HG03469 (cell line): ENCODE measurements at regions not wholly inside any gene's neighbourhood (a gene's known extent, or its start where the extent isn't known, plus 50 kb on each side); places are given as distances from the start of the nearest gene placed in this dataset.

Experiments used
- ATAC-seq: cut with Tn5 transposase; IDR thresholded peaks from one replicate; pipeline ENCODE4 v1.9.1; 2021; ENCODE audit warnings: mild to moderate bottlenecking, moderate library complexity, moderate number of reproducible peaks; ENCODE audit not compliant: unreplicated experiment

DNA sequence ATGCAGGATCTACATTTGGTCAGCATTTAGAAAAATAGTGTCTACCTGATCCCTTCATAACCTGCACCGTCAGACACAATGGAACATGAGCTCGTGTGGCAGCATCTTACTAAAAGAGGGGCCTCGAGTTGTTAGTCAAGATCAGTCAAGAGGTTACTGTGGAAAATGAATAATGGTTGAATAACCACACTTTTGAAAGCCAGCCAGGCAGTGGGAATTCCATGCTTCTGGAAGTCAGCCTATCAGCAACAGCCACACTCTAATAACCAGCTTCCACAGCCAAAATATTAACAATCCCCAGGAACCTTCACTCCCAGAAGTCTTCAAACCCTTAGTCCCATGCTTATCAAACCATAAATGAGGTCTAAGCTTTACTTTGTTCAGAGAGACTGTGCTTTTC is 234.3 kb downstream of the HS3ST1 start:
- no peak for ATAC-seq

DNA sequence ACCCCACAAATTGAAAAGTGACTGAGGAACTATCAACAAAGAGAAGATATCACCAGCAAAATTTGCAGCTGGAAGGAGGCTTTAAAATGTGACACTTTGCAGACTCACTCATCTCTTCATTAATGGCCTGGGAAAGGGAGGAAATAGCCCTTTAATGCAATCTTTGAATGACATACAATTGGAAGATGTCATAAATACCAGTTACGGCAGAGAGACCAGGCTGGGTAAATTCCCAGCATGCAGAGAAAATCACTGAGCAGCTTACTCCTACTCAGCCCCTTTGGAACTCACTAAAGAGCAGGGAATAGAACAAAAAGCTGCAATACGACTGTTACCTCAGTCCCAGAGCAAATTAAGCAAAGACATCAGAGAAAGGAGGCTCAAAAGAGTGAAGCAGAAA is 238.9 kb downstream of the HS3ST1 start:
- no peak for ATAC-seq

DNA sequence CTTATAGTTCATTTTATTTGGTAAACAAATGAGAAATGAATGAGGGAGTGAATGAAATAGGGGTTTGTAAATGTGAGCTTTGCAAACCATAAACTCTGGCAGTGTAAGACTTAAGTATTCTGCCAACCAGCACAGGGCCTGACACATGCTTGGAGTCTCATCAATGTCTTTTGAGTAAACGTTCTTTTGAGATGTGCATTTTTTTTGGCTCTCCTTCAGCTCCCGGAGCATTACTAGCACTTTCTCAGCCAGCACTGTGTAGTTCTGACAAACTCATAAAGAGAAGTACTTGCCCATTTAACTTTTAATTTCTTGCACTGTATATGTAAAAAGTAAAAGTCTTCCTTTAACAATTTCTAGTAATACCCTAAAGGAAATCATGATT is 245.3 kb downstream of the HS3ST1 start:
- no peak for ATAC-seq

DNA sequence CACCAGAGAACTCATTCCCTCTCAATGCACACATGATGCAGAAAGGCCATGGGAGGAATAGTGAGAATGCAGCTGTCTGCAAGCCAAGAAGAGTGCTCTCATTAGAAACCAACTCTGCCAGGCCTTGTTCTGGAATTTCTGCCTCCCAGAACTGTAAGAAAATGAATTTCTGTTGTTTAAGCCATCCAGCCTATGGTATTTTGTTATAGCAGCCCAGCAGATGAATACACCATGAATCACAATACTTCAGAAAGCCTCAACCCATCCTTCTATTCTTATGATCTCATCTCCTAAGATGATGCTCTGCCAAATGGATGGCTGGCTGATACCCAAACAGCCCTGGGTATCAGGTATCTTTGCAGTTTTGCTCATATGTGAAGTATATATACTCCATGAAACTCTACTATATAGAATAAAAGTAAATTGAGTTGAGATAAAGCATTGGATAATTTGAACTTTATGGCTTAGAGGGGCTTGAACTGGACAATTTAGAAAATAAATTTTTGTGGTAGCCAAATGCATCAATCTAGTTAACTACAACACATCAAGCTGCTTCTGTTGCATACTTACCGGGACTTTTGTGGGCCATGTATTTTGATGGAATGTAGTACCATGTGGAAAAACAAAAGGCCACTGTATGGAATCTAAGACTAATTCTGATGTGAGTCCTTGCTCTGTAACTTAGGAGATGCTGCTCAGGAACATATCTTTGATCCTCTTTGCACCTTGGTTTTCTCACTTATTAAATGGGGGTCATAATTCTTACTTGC is 245.9 kb downstream of the HS3ST1 start:
- ATAC-seq = no peak

DNA sequence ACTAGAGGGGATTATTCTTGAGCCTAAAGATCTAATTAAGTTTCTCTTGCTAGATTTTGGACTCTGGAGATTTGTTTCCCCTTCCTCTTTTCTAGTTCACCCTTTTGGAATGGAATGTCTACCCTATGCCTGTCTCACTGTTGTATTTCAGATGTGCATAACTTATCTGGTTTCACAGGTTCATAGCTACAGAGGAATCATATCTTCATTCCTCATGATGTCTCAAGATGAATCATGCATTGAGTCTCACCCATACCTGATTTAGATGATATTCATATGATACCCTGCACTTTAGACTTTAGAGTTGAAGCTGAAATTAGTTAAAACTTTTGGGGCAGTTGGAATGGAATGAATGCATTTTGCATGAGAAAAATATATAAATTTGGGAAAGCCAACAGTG is 246.7 kb downstream of the HS3ST1 start:
- no peak for ATAC-seq

DNA sequence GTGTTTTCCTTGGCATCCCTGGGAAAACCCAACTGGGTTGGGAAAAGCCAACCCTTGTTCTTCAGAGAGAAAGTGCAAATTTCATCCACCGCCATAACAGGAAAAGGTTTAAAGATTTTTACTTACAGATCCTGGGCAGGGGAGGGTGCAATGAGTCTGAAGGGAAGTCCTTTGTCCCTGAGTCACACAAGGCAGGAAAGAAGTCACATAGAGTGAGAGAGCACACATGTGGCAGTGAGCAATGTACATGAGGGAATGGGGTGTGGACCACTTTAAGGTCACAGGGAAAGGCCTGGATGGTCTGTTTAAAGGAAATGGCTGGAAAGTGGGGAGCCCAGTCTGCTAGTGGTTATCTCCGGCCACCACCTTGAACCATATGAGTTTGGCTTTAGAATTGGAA is 248.9 kb downstream of the HS3ST1 start:
- ATAC-seq = no peak

DNA sequence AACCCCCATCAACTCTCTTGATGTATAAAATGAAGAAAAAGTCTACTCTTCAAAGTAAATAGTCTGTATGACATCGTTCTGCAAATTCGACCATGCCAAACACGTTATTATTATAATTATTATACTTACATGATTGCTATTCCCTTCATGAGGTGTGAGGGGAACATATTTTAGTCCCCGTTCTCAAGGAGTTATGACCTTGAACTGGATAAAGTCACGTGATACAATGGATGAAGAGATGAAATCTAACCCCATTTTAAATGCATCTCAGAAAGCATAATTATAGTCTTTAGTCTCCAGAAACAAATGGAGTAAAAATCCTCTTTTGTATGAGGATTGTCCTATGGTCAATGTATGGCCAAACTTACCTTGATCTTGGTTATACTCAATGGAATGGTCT is 250.3 kb downstream of the HS3ST1 start:
- no peak for ATAC-seq

DNA sequence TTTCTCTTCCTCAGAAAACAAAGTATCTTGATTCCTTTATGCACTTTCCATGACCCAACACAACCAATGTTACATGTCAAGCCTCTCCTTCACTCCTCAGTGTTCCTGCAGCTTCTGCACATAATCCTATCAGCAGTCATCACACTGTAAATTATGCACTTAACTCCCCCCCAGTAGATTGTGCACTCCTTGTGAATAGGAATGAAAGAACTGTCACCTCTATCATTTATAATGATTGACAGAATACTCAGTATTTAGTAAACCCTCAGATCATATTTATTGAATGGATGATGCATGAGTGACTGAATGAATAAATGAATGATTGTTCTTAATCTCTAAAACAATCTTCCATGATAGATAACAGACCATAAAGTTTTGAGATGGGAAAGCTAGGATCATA is 253.3 kb downstream of the HS3ST1 start:
- no peak for ATAC-seq

DNA sequence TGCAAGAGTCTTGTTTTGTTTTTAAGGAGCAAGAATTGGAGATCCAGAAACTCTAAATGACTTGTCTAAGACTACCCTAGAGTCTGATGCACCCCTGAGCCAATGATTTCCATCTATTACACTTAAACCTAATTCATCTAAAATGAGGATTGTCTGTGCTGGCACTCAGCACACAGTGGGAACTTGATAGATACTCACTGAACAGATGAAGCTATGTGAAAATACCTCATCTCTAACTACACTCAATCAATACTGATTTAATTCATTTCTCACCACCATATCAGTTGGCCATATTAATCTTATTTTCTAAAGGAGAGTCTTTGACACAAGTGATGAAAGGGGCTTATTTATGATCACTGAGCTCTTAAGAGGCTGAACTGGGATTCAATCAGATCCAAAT is 262.1 kb downstream of the HS3ST1 start:
- ATAC-seq = no peak

DNA sequence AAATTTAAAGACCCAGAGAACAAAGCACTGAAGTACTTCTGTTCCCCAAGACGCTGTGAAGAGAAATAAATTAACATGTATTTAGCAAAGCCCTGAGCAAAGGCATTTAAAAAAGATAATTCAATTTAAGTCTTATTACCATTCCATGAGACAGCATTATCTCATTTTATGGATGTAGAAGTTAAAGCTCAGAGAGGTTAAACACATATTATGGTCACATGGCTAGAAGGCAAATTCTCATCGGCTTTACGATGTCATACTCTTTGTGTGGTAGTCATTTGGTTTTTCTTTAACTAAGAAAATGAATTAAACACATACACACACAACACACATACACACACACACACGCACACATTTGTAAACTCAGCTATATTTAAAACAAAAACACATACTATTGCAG is 262.7 kb downstream of the HS3ST1 start:
- ATAC-seq = no peak

DNA sequence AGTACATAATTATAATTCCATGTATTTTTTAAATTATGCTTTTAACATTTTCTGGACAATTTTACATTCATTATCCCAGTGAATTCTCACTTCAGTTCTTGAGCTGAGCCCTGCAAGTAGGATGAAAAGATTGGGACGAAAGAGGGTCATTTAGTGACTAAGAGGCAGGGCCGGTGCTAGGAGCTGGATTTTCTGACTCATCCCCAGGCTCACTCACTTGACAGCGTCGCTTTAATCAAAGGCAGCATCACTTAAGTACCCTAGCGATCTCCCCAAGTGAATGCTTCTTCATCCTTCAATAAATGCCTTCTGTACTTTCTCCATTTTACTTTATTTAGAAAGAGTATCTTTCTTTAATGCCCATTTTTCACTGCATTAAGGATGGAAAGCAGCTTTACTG is 263.6 kb downstream of the HS3ST1 start:
- ATAC-seq = no peak

DNA sequence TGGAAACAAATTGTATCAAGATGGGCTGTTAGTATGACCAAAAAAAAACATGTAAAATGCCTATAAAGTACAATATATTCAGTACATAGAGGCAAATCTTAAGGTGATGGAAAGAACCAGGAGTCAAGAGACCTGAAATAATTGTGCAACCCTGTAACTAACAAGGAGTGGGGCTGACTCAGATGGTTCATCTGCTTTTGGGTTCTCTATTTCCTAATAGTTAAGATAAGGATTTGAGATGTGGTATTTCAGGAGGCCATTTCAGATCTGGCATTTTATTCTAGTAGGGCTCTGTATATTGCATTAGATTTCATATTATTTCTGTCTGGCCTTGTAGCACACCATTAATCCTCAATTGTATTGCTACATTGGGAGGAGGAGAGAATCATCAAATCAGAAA is 268.4 kb downstream of the HS3ST1 start:
- no peak for ATAC-seq

DNA sequence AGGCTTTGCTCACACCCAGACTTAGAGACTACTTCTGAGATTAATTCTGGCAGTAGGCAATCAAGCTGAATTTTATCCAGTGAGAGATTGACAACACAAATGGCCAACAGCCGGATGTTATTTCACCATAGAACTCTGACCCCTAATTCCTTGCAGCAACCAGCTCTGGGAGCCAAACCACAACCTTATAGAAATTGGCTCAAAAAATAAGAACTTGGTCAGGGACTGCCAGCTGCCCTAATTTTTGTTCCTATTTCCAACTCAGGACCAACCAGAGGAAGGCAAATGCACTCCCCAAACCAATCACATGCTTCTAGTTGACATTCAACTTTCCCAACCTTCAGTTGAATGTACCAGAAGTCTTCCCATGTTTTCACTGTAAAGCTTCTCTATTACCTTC is 269.7 kb downstream of the HS3ST1 start:
- no peak for ATAC-seq

DNA sequence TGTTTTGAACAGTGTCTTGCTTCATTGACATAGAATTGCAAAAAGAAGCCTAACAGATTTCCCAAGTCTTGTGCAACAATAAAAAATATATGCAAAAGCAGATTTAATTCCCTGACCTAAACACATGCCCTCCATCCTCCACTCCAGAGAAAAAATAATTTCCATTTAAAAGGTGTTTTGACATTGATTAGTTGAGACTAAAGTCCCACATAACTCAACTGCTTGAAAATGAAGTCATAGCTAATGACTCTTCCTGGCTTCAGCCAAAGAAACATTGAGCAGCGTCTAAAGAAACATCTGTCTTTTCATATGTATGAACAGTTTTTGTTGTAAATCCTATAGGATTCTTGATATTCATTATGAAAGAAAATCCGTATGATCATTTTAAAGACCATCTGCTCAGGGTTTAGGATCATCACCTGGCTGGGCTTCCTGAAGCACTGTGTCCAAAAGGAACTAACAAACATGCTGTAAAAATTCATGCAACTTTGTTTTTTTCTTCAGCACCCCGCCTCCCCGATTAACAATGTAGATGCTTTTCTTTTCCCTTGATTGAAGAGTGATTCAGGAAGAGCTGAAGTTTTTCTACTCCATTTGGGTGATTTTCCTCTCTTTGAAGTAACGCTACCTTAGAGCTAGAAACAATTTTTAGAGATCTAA is 273.4 kb downstream of the HS3ST1 start:
- ATAC-seq = no peak

DNA sequence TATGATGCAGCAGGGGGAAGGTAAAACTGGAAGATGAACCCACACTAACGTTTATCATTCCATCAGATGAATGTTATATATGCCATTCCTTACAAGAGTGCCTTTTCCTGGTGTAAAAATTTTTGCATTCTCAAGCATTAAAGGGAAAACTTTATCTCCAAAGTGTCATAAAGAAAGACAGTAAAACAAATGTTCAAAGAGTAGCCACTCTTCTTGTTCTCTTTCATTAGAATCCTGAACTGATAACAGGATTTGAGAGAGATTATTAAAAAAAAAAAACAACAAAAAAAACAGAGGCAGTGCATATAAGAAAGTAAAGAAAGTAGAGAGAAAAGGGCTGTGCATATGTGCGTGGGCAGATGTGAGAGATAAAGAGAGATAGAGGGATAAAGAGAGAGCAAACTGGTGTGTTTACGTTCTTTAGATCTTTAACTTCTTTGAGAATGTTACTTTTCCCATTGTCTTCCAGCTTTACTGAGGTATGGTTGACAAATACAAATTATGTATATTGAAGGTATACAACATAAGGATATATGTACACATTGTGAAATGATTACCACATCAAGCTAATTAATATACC is 275.4 kb downstream of the HS3ST1 start:
- no peak for ATAC-seq

DNA sequence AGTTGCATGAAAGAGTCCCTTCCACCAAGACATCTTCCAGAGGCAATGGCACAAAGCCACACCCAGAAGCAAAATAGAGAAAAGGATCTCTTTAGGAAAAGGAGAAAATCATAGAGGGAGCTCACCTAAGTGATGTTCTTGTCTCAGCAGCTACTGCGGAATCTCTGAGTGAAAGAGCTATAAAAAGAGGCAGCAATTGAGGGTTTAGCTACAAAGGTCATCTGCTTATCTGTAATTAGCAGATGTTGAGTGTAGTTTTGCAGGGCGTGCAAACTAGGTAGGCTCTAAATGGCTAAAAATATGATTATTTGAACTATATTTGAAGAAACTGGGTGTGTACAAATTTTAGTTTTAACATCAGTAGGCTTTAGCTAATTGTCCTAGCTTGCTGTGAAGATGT is 276.0 kb downstream of the HS3ST1 start:
- no peak for ATAC-seq

DNA sequence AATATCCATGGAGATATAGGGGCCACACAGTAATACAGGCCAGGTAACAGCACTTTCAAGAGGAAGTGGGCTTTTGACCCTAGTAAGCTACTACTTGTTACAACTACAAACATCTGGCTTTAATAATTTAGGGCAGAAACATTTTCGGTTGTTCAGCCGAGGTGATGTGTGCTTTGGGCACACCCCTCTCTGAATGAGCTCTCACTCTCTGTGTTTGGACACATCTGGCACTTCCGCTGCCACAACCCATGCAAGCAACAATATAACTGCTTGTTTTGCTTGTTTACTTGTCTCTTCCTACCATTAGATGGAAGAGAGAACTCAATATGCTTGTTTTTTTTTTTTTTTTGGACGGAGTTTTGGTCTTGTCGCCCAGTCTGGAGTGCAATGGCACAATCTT is 277.2 kb downstream of the HS3ST1 start:
- no peak for ATAC-seq

DNA sequence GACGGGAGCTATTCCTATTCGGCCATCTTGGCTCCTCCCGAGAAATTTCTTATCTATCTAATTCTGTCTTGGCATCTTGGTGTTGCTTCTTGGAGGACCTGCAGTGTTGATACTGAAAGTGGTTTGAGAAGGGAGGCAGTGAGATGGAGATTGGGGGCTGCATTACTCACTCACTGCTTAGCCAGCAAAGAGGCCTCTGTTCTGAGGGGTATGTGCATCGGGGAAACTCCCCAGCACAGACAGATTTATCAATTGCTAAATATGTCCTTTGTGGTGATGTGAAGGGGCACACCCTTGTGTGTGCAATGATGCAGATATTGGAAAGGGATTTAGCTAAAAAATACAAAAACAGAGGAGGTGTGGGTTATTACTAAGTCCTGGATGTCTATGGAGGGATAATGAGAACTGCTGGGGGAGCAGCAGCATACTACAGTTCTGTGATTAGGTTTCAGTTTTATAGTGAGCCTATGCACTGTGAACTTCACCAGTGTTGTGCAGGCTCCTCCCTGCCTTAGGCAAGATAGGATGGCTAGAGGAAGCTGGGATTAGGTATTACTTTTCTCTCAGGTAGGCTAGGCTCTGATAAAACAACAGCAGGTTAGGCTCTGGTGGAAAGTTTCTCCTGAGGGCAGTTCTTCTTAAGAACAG is 279.0 kb downstream of the HS3ST1 start:
- ATAC-seq = no peak

DNA sequence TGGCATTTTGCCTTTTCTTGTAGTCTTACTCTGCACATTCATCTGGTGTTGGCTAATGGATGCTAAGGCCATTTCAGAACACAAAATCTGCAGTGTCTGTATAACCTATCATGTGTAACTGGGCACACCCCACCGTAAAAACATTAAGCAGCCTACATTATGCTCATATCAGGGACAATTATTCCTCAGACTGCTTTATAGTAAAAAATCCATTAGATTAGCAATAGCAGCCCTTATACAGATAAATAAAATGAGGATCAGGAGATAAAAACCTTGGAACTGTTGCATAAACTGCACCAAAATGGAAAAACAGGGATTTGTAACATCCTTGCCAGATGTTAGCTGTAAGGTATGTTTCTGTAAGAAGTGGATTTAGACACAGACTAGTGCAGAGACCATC is 288.8 kb downstream of the HS3ST1 start:
- no peak for ATAC-seq

DNA sequence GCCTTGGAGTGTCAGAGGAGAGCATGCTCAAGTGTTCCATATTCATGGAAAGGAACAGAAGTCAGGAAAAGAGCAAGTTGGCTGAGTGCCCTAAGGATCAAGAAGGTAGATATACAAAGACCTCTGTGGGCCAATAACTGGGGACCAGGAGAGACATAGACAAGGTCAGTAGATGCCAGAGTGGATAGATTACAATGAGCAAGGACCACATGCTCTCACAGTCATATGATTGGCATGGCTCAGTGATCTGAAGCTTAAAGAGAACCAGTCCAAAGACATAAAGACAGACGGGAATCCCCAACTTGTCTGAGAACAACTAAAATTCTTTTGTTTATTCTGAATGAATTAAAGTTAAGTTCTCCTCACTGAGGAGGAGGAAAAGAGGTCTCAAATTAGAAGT is 289.7 kb downstream of the HS3ST1 start:
- ATAC-seq = no peak

DNA sequence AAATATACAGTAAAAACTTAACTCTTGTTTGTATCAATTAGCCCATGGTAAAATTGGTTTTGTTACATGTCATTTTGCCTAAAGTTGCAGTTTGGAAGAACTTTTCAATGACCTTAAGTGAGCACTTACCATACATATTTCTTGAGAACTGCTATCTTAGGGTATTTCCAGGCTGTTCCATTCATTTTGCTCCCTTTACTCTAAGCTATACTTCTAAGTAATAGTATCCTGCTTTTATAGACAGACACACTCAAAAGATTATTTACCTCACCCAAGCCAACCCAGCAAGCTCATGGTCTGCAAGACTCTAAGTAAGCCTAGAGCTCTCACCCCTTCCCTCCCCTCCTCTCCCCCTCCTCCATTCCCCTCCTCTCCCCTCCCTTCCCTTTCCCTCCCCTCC is 294.0 kb downstream of the HS3ST1 start:
- ATAC-seq = no peak

DNA sequence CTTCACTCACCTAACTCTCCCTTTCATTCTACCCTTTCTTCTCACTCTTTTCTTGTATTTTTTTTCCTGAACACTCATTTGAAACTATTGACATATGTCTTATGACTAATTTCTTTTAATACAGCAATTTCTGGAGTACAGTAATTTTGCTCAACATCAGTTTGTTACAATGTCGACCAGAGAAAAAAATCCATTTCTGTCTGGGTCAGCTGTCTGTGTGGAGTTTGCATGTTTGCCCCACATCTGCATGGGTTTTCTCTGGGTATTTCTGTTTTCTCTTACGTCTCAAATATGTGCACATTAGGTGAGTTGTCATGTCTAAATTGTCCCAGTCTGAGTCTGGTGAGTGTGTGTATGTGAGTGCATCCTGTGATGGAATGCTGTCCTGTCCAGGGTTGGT is 294.8 kb downstream of the HS3ST1 start:
- no peak for ATAC-seq
